Thoracic aorta (tissue), 2 donors: ENCODE measurements at regions not wholly inside any gene's neighbourhood (a gene's known extent, or its start where the extent isn't known, plus 50 kb on each side); places are given as distances from the start of the nearest gene placed in this dataset.

ENCODE experiments used
- ATAC-seq: fragments of 150-250 bp; one replicate; pipeline ENCODE4 v1.8.0; 2017; ENCODE audit warnings: low read depth; ENCODE audit not compliant: insufficient number of reproducible peaks, low FRiP score
- DNase-seq: peaks from one replicate; pipeline ENCODE4 v3.0.0-alpha.2; 2020; ENCODE audit warnings: low spot score
- H3K27ac ChIP-seq, 2 donors: fragments of 200-600 bp; sonication (generic); 1 replicate in 1 of 2; 2 replicates in 1 of 2; pipeline ENCODE4 v1.5.1; 2016; ENCODE audit warnings: mild to moderate bottlenecking in 2 of 2, moderate library complexity in 2 of 2
- H3K27me3 ChIP-seq: fragments of 200-600 bp; sonication (generic); replicated peaks from 2 replicates; pipeline ENCODE4 v1.6.0; 2016; ENCODE audit warnings: mild to moderate bottlenecking; ENCODE audit not compliant: insufficient read depth
- H3K36me3 ChIP-seq: fragments of 200-600 bp; sonication (generic); one replicate; pipeline ENCODE4 v1.5.1; 2016
- H3K4me1 ChIP-seq, 2 donors: fragments of 200-600 bp; sonication (generic); 1 replicate in 1 of 2; 2 replicates in 1 of 2; pipeline versions ENCODE4 v1.5.1 to v1.6.0; 2016; ENCODE audit warnings: low read depth in 2 of 2, mild to moderate bottlenecking in 1 of 2; ENCODE audit not compliant: control insufficient read depth in 1 of 2
- H3K4me3 ChIP-seq: fragments of 200-600 bp; sonication (generic); 2 replicates; pipeline ENCODE4 v1.5.1; 2016; ENCODE audit warnings: mild to moderate bottlenecking
- H3K9me3 ChIP-seq: fragments of 200-600 bp; sonication (generic); 2 replicates; pipeline ENCODE4 v1.5.1; 2016
- CTCF ChIP-seq: fragments of 200-600 bp; sonication (generic); IDR thresholded peaks from one replicate; pipeline ENCODE4 v1.5.1; 2019; ENCODE audit warnings: antibody characterized with exemption

DNA sequence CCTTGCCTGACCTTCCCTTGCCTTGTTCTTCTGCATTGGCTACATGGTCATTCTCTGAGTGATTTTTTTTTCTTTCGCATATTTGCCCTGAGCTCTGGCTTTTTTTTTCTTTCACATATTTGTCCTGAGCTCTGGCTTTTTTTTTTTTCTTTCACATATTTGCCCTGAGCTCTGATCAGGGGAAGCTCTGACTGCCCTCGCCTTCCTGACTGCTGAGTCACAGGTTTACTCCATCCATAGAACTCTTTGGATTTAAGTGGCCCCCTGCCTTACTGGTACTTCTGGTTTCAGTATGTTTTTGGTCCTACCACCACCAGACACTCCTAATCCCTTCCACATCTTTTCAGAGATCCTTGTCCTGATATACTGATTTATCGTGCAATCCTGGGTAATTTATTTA lies 201.1 kb downstream of the OGFRL1 start:
- DNase-seq, result no peak
- Histone ChIP-seq H3K27me3 (no peaks in the 10 kb centered on the region), H3K36me3 (no peaks in the 10 kb centered on the region), H3K27ac (peak overlapping the region; percentile 33 to 43), H3K4me1 (peaks cover 6 to 25% of the 10 kb centered on the region in 2 donors), H3K9me3 (no peaks in the 10 kb centered on the region), H3K4me3 (no peak overlapping the region)
- ATAC-seq, result peak; percentile 82
- no peak for TF ChIP-seq CTCF

GRCh38 chr6:71490876-71491275 lies 202.3 kb downstream of the OGFRL1 start:
- H3K36me3 ChIP-seq, result no peaks in the 10 kb centered on the region

GRCh38 chr6:71491844-71492243 lies 203.2 kb downstream of the OGFRL1 start:
- Histone ChIP-seq H3K36me3 (no peaks in the 10 kb centered on the region), H3K4me1 (peaks cover 17 to 32% of the 10 kb centered on the region in 2 donors), H3K9me3 (no peaks in the 10 kb centered on the region), H3K27ac (no peak overlapping the region), H3K27me3 (no peaks in the 10 kb centered on the region), H3K4me3 (no peak overlapping the region)
- DNase-seq, result no peak
- TF ChIP-seq CTCF, result no peak
- ATAC-seq, result no peak

More at GRCh38 chr6:71490876-71491275, 202.3 kb downstream of the OGFRL1 start:
- H3K4me3 ChIP-seq, result no peak overlapping the region
- no peaks in the 10 kb centered on the region for H3K27me3 ChIP-seq
- ATAC-seq, result no peak
- H3K4me1 ChIP-seq, result peaks cover 13 to 35% of the 10 kb centered on the region in 2 donors
- no peak for DNase-seq
- no peak for TF ChIP-seq CTCF
- H3K27ac ChIP-seq, result no peak overlapping the region
- H3K9me3 ChIP-seq, result no peaks in the 10 kb centered on the region

DNA sequence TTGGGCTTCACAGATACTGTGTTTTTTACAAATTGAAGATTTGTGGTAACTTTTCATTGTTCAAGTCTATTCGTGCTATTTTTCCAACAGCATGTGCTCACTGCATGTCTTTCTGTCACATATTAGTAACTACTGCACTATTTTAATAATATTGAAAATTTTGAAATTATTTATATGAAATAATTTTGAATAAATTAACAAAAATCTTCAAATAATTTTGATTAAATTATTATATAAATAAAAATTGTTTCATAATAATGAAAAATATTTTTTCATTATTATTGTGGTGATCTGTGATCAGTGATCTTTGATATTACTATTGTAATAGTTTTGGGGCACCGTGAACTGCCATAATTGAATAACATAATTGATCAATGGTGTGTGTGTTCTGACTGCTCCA lies 204.1 kb downstream of the OGFRL1 start:
- no peak overlapping the region for H3K4me3 ChIP-seq
- no peaks in the 10 kb centered on the region for H3K27me3 ChIP-seq
- no peak for ATAC-seq
- H3K9me3 ChIP-seq, result no peaks in the 10 kb centered on the region
- peaks cover 17 to 31% of the 10 kb centered on the region in 2 donors for H3K4me1 ChIP-seq
- no peak for TF ChIP-seq CTCF
- no peak overlapping the region for H3K27ac ChIP-seq
- no peaks in the 10 kb centered on the region for H3K36me3 ChIP-seq
- DNase-seq, result no peak

GRCh38 chr6:71496018-71496721 lies 207.6 kb downstream of the OGFRL1 start:
- Histone ChIP-seq H3K4me3 (peak overlapping the region; percentile 67), H3K27me3 (no peaks in the 10 kb centered on the region), H3K9me3 (no peaks in the 10 kb centered on the region), H3K27ac (peak overlapping the region; percentile 77), H3K36me3 (no peaks in the 10 kb centered on the region), H3K4me1 (peaks cover 11 to 17% of the 10 kb centered on the region in 2 donors)
- no peak for DNase-seq
- ATAC-seq, result no peak
- no peak for TF ChIP-seq CTCF
